Gastroesophageal sphincter (tissue), 3 donors: ENCODE measurements at regions not wholly inside any gene's neighbourhood (a gene's known extent, or its start where the extent isn't known, plus 50 kb on each side); places are given as distances from the start of the nearest gene placed in this dataset.

Experiments used
- CTCF ChIP-seq, 4 experiments: fragments of 200-600 bp in 2 of 4; fragments of 450-650 bp in 2 of 4; sonication (generic) in 1 of 4; IDR thresholded peaks; one replicate each; pipeline ENCODE4 v1.5.1; 2017 to 2019; ENCODE audit warnings: antibody characterized with exemption in 4 of 4, mild to moderate bottlenecking in 2 of 4, moderate library complexity in 2 of 4
- EP300 ChIP-seq: sonication (generic); formaldehyde crosslinking; IDR thresholded peaks from one replicate; pipeline ENCODE4 v1.6.1; 2017; ENCODE audit warnings: antibody characterized with exemption, mild to moderate bottlenecking
- POLR2A ChIP-seq, 2 donors: fragments of 450-650 bp; IDR thresholded peaks; one replicate each; pipeline ENCODE4 v1.6.1; 2017; ENCODE audit warnings: antibody characterized with exemption in 2 of 2, mild to moderate bottlenecking in 2 of 2, moderate library complexity in 1 of 2
- POLR2AphosphoS5 ChIP-seq: sonication (generic); formaldehyde crosslinking; IDR thresholded peaks from one replicate; pipeline ENCODE4 v1.6.1; 2017; ENCODE audit warnings: antibody characterized with exemption

- no peak for TF ChIP-seq EP300
- no peak for TF ChIP-seq CTCF (IDR thresholded peaks at IDR 0.05)
- no peak for TF ChIP-seq POLR2A (IDR thresholded peaks at IDR 0.05)
- TF ChIP-seq POLR2AphosphoS5, result peak; percentile 36
Observed at GRCh38 chr2:42925742-42926433, 133.5 kb upstream of the HAAO start.
